Thymus (tissue), 11 donors: ENCODE measurements at regions not wholly inside any gene's neighbourhood (a gene's known extent, or its start where the extent isn't known, plus 50 kb on each side); places are given as distances from the start of the nearest gene placed in this dataset.

Experiments
- DNase-seq, 9 donors: peaks; one replicate each; pipeline ENCODE4 v3.0.0-alpha.2; 2013; ENCODE audit warnings: low spot score in 9 of 9, low read depth in 6 of 9, missing footprints in 1 of 9
- H3K27ac ChIP-seq, 2 donors: one replicate each; pipeline ENCODE4 v1.5.1; 2013; ENCODE audit warnings: control low read depth in 1 of 2, low read depth in 1 of 2, low read length in 1 of 2, mild to moderate bottlenecking in 1 of 2, moderate library complexity in 1 of 2
- H3K27me3 ChIP-seq, 2 donors: one replicate each; pipeline ENCODE4 v1.5.1; 2013; ENCODE audit warnings: low read length in 1 of 2; ENCODE audit not compliant: control insufficient read depth in 2 of 2, insufficient read depth in 1 of 2
- H3K36me3 ChIP-seq, 2 donors: one replicate each; pipeline ENCODE4 v1.5.1; 2013; ENCODE audit warnings: low read length in 1 of 2, mild to moderate bottlenecking in 1 of 2, moderate library complexity in 1 of 2; ENCODE audit not compliant: control insufficient read depth in 2 of 2, insufficient read depth in 2 of 2
- H3K4me1 ChIP-seq, 2 donors: one replicate each; pipeline ENCODE4 v1.5.1; 2013; ENCODE audit warnings: low read length in 2 of 2; ENCODE audit not compliant: control insufficient read depth in 2 of 2, insufficient read depth in 2 of 2
- H3K4me3 ChIP-seq, 2 donors: one replicate each; pipeline ENCODE4 v1.5.1; 2013; ENCODE audit warnings: low read length in 2 of 2, control low read depth in 1 of 2, mild to moderate bottlenecking in 1 of 2
- H3K9me3 ChIP-seq, 2 donors: one replicate each; pipeline ENCODE4 v1.5.1; 2013; ENCODE audit warnings: low read length in 1 of 2, mild to moderate bottlenecking in 1 of 2; ENCODE audit not compliant: control insufficient read depth in 2 of 2, insufficient read depth in 1 of 2
- WGBS: extraction: QIAGEN DNeasy Blood & Tissue Kit; methylation state at CpG from one replicate; pipeline ENCODE4 v1.1.7; 2013; 5-methylcytosine and 5-hydroxymethylcytosine counted together
- donor health status: healthy.

- no peak overlapping the region for H3K4me3 ChIP-seq
- H3K4me1 ChIP-seq, result no peaks in the 10 kb centered on the region
- H3K9me3 ChIP-seq, result no peaks in the 10 kb centered on the region
- H3K36me3 ChIP-seq, result no peaks in the 10 kb centered on the region
- no peaks in the 10 kb centered on the region for H3K27me3 ChIP-seq
- 93% methylated on average over 8 of the region's 8 CpGs for WGBS
- H3K27ac ChIP-seq, result no peak overlapping the region
- no peak for DNase-seq
Measured at GRCh38 chr4:38236003-38236402, 275.8 kb downstream of the PTTG2 start.

- no peak overlapping the region for H3K27ac ChIP-seq
Measured at GRCh38 chr4:38236503-38236902, 276.3 kb downstream of the PTTG2 start.

GRCh38 chr4:38237139-38237538 is 276.9 kb downstream of the PTTG2 start:
- Histone ChIP-seq H3K27ac (no peak overlapping the region), H3K36me3 (no peaks in the 10 kb centered on the region), H3K4me3 (no peak overlapping the region), H3K9me3 (no peaks in the 10 kb centered on the region), H3K4me1 (no peaks in the 10 kb centered on the region), H3K27me3 (no peaks in the 10 kb centered on the region)
- no peak for DNase-seq
- 90% methylated on average over 3 of the region's 3 CpGs for WGBS

More at GRCh38 chr4:38236503-38236902, 276.3 kb downstream of the PTTG2 start:
- no peaks in the 10 kb centered on the region for H3K9me3 ChIP-seq
- no peaks in the 10 kb centered on the region for H3K36me3 ChIP-seq
- WGBS, result 98% methylated on average over 3 of the region's 3 CpGs
- no peak overlapping the region for H3K4me3 ChIP-seq
- no peaks in the 10 kb centered on the region for H3K4me1 ChIP-seq
- DNase-seq, result no peak
- H3K27me3 ChIP-seq, result no peaks in the 10 kb centered on the region

GRCh38 chr4:38241541-38241940 is 281.3 kb downstream of the PTTG2 start:
- Histone ChIP-seq H3K27ac (no peak overlapping the region), H3K27me3 (no peaks in the 10 kb centered on the region), H3K9me3 (no peaks in the 10 kb centered on the region), H3K4me1 (peaks cover 0 to 11% of the 10 kb centered on the region in 2 donors), H3K4me3 (no peak overlapping the region), H3K36me3 (no peaks in the 10 kb centered on the region)
- WGBS, result 98% methylated on average over 2 of the region's 2 CpGs
- DNase-seq, result no peak

- H3K27me3 ChIP-seq, result no peaks in the 10 kb centered on the region
- no peak for DNase-seq
- peaks cover 0 to 11% of the 10 kb centered on the region in 2 donors for H3K4me1 ChIP-seq
- H3K36me3 ChIP-seq, result no peaks in the 10 kb centered on the region
- no peak overlapping the region for H3K27ac ChIP-seq
- H3K4me3 ChIP-seq, result no peak overlapping the region
- WGBS, result 98% methylated on average over 4 of the region's 4 CpGs
- no peaks in the 10 kb centered on the region for H3K9me3 ChIP-seq
Measured at GRCh38 chr4:38242101-38242500, 281.9 kb downstream of the PTTG2 start.

- WGBS, result 60% methylated on average over 4 of the region's 4 CpGs
- H3K27me3 ChIP-seq, result no peaks in the 10 kb centered on the region
- H3K4me3 ChIP-seq, result no peak overlapping the region
- no peaks in the 10 kb centered on the region for H3K36me3 ChIP-seq
- peak overlapping the region in 1 of 2 donors; percentile 36 for H3K27ac ChIP-seq
- peak in 6 of 9 donors; percentile 3 to 33 (median 14) for DNase-seq
- peaks cover 0 to 11% of the 10 kb centered on the region in 2 donors for H3K4me1 ChIP-seq
- no peaks in the 10 kb centered on the region for H3K9me3 ChIP-seq
Measured at GRCh38 chr4:38242822-38243387, 282.7 kb downstream of the PTTG2 start.

- Histone ChIP-seq H3K27ac (peak overlapping the region in 1 of 2 donors; percentile 36), H3K4me1 (peaks cover 0 to 11% of the 10 kb centered on the region in 2 donors), H3K9me3 (peaks cover 0 to 3% of the 10 kb centered on the region in 2 donors), H3K27me3 (no peaks in the 10 kb centered on the region), H3K4me3 (no peak overlapping the region), H3K36me3 (no peaks in the 10 kb centered on the region)
- DNase-seq, result peak in 2 of 9 donors; percentile 3 to 48
- 85% methylated on average over 6 of the region's 6 CpGs for WGBS
Measured at GRCh38 chr4:38243388-38244053, 283.3 kb downstream of the PTTG2 start.

- WGBS, result 98% methylated on average over 1 of the region's 1 CpG
- Histone ChIP-seq H3K4me3 (no peak overlapping the region), H3K27me3 (no peaks in the 10 kb centered on the region), H3K4me1 (no peaks in the 10 kb centered on the region), H3K36me3 (no peaks in the 10 kb centered on the region), H3K9me3 (peaks cover 0 to 9% of the 10 kb centered on the region in 2 donors), H3K27ac (no peak overlapping the region)
- no peak for DNase-seq
Measured at GRCh38 chr4:38254825-38255224, 294.6 kb downstream of the PTTG2 start.

GRCh38 chr4:38255572-38255971 is 295.4 kb downstream of the PTTG2 start:
- no peaks in the 10 kb centered on the region for H3K36me3 ChIP-seq
- H3K4me1 ChIP-seq, result no peaks in the 10 kb centered on the region
- H3K27me3 ChIP-seq, result no peaks in the 10 kb centered on the region
- H3K9me3 ChIP-seq, result peaks cover 0 to 9% of the 10 kb centered on the region in 2 donors
- no peak for DNase-seq
- H3K4me3 ChIP-seq, result no peak overlapping the region
- no peak overlapping the region for H3K27ac ChIP-seq
- WGBS, result 99% methylated on average over 2 of the region's 2 CpGs
